H9 (cell line): ENCODE measurements at regions not wholly inside any gene's neighbourhood (a gene's known extent, or its start where the extent isn't known, plus 50 kb on each side); places are given as distances from the start of the nearest gene placed in this dataset.

Experiments used
- DNase-seq: peaks from one replicate; pipeline ENCODE4 v3.0.0-alpha.2; 2017
- H2AFZ ChIP-seq: one replicate; pipeline ENCODE4 v1.6.1; 2013; ENCODE audit warnings: mild to moderate bottlenecking, low read length, control low read depth, moderate library complexity
- H2AK5ac ChIP-seq: 2 replicates; pipeline ENCODE4 v1.6.1; 2013; ENCODE audit warnings: low read length, control low read depth, mixed read lengths; ENCODE audit not compliant: insufficient read length
- H2BK120ac ChIP-seq: one replicate; pipeline ENCODE4 v1.6.1; 2013; ENCODE audit warnings: low read depth, mild to moderate bottlenecking, low read length, control low read depth, inconsistent platforms; ENCODE audit not compliant: poor library complexity, severe bottlenecking
- H2BK12ac ChIP-seq: 2 replicates; pipeline ENCODE4 v1.6.1; 2013; ENCODE audit warnings: low read length, control low read depth, mixed read lengths, low read depth; ENCODE audit not compliant: insufficient read length
- H2BK15ac ChIP-seq: 2 replicates; pipeline ENCODE4 v1.6.1; 2013; ENCODE audit warnings: low read depth, low read length, control low read depth
- H2BK20ac ChIP-seq: one replicate; pipeline ENCODE4 v1.6.1; 2013; ENCODE audit warnings: low read depth, mild to moderate bottlenecking, low read length, control low read depth, inconsistent platforms; ENCODE audit not compliant: poor library complexity, severe bottlenecking
- H2BK5ac ChIP-seq: 2 replicates; pipeline ENCODE4 v1.6.1; 2013; ENCODE audit warnings: low read length, control low read depth, mixed read lengths; ENCODE audit not compliant: insufficient read length
- H3K14ac ChIP-seq: 2 replicates; pipeline ENCODE4 v1.6.1; 2013; ENCODE audit warnings: low read length, control low read depth; ENCODE audit not compliant: insufficient read depth
- H3K18ac ChIP-seq: 2 replicates; pipeline ENCODE4 v1.6.1; 2013; ENCODE audit warnings: low read depth, mild to moderate bottlenecking, mixed read lengths, low read length, control low read depth; ENCODE audit not compliant: insufficient read length
- H3K23ac ChIP-seq: 2 replicates; pipeline ENCODE4 v1.6.1; 2013; ENCODE audit warnings: low read length, control low read depth, mixed read lengths, low read depth; ENCODE audit not compliant: insufficient read length
- H3K23me2 ChIP-seq: 2 replicates; pipeline ENCODE4 v1.6.1; 2013; ENCODE audit warnings: low read depth, mild to moderate bottlenecking, mixed read lengths, low read length, control low read depth; ENCODE audit not compliant: insufficient read length, poor library complexity, severe bottlenecking
- H3K27ac ChIP-seq: 2 replicates; pipeline ENCODE4 v1.5.1; 2013; ENCODE audit warnings: low read length, control low read depth, mixed read lengths, low read depth; ENCODE audit not compliant: insufficient read length
- H3K27me3 ChIP-seq: 2 replicates; pipeline ENCODE4 v1.6.1; 2013; ENCODE audit warnings: low read length, control low read depth, inconsistent platforms; ENCODE audit not compliant: insufficient read depth
- H3K4ac ChIP-seq: 2 replicates; pipeline ENCODE4 v1.6.1; 2013; ENCODE audit warnings: low read depth, mild to moderate bottlenecking, control low read depth, inconsistent platforms, low read length, moderate library complexity
- H3K4me1 ChIP-seq: 2 replicates; pipeline ENCODE4 v1.6.1; 2013; ENCODE audit warnings: low read length, control low read depth, inconsistent platforms; ENCODE audit not compliant: insufficient read depth
- H3K4me2 ChIP-seq: 2 replicates; pipeline ENCODE4 v1.6.1; 2013; ENCODE audit warnings: low read length, control low read depth, mixed read lengths; ENCODE audit not compliant: insufficient read length, insufficient read depth
- H3K56ac ChIP-seq: 2 replicates; pipeline ENCODE4 v1.6.1; 2013; ENCODE audit warnings: low read depth, mild to moderate bottlenecking, mixed read lengths, low read length, control low read depth; ENCODE audit not compliant: insufficient read length
- H3K79me1 ChIP-seq: 2 replicates; pipeline ENCODE4 v1.6.1; 2013; ENCODE audit warnings: low read depth, mild to moderate bottlenecking, moderate library complexity, low read length, control low read depth, inconsistent platforms; ENCODE audit not compliant: insufficient read depth, poor library complexity, severe bottlenecking
- H3K79me2 ChIP-seq: 2 replicates; pipeline ENCODE4 v1.6.1; 2013; ENCODE audit warnings: low read length, control low read depth, inconsistent platforms; ENCODE audit not compliant: insufficient read depth
- H3K9ac ChIP-seq: 2 replicates; pipeline ENCODE4 v1.6.1; 2013; ENCODE audit warnings: low read length, control low read depth, mixed read lengths; ENCODE audit not compliant: insufficient read length; ENCODE audit errors: extremely low read depth
- H3K9me3 ChIP-seq: one replicate; pipeline ENCODE4 v1.6.1; 2013; ENCODE audit warnings: low read depth, low read length, inconsistent platforms; ENCODE audit not compliant: control insufficient read depth
- H3T11ph ChIP-seq: one replicate; pipeline ENCODE4 v1.6.1; 2013; ENCODE audit warnings: mild to moderate bottlenecking, low read length, control low read depth, inconsistent platforms
- H4K20me1 ChIP-seq: one replicate; pipeline ENCODE4 v1.6.1; 2013; ENCODE audit not compliant: control insufficient read depth, insufficient read length, insufficient read depth
- H4K5ac ChIP-seq: 2 replicates; pipeline ENCODE4 v1.6.1; 2013; ENCODE audit warnings: low read depth, mild to moderate bottlenecking, mixed read lengths, low read length, control low read depth; ENCODE audit not compliant: insufficient read length
- H4K8ac ChIP-seq: replicated peaks from 2 replicates; pipeline ENCODE4 v1.6.1; 2013; ENCODE audit warnings: low read length, control low read depth, mixed read lengths, low read depth; ENCODE audit not compliant: insufficient read length
- H4K91ac ChIP-seq: 2 replicates; pipeline ENCODE4 v1.6.1; 2013; ENCODE audit warnings: low read depth, mild to moderate bottlenecking, moderate library complexity, mixed read lengths, low read length, control low read depth; ENCODE audit not compliant: insufficient read length
- H3K27ac Mint-ChIP-seq, 3 experiments: 2 replicates in 2 of 3; 3 replicates in 1 of 3; pipeline ENCODE4 v1.8.0; 2020 to 2021; ENCODE audit warnings: mixed read lengths in 3 of 3, mild to moderate bottlenecking in 1 of 3, moderate library complexity in 1 of 3
- H3K27me3 Mint-ChIP-seq: 2 replicates; pipeline ENCODE4 v1.8.0; 2021; ENCODE audit warnings: low read depth, mild to moderate bottlenecking, moderate library complexity, mixed read lengths
- H3K36me3 Mint-ChIP-seq, 3 experiments: 2 replicates in 2 of 3; 3 replicates in 1 of 3; pipeline ENCODE4 v1.8.0; 2020 to 2021; ENCODE audit warnings: low read depth in 3 of 3, mixed read lengths in 3 of 3; ENCODE audit not compliant: insufficient read depth in 1 of 3
- H3K4me1 Mint-ChIP-seq, 2 experiments: 2 replicates each; pipeline ENCODE4 v1.8.0; 2020; ENCODE audit warnings: mixed read lengths in 2 of 2
- H3K4me3 Mint-ChIP-seq, 2 experiments: 2 replicates in 1 of 2; 3 replicates in 1 of 2; pipeline ENCODE4 v1.8.0; 2020 to 2021; ENCODE audit warnings: mild to moderate bottlenecking in 2 of 2, mixed read lengths in 2 of 2, moderate library complexity in 1 of 2
- H3K9me3 Mint-ChIP-seq, 2 experiments: 2 replicates in 1 of 2; 3 replicates in 1 of 2; pipeline ENCODE4 v1.8.0; 2020; ENCODE audit warnings: mild to moderate bottlenecking in 2 of 2, mixed read lengths in 2 of 2, moderate library complexity in 1 of 2
- WGBS: extraction: QIAGEN DNeasy Blood & Tissue Kit; methylation state at CpG from one replicate; pipeline ENCODE4 v1.1.7; 2013; ENCODE audit warnings: missing lambda C conversion rate, low lambda C conversion rate, mixed read lengths; ENCODE audit not compliant: insufficient read length; ENCODE audit errors: extremely low coverage; 5-methylcytosine and 5-hydroxymethylcytosine counted together
- TF ChIP-seq, protein P1 (sequence below): fragments of 200-600 bp; sonication (generic); conservative IDR thresholded peaks from 3 replicates; pipeline ENCODE4 v1.8.0; 2021; ENCODE audit warnings: antibody characterized with exemption, mild to moderate bottlenecking

- H3K4me3 Mint-ChIP-seq = peak overlapping the region in 1 of 2 experiments; percentile 40; a peak in 2 of 5 replicates
Measured at GRCh38 chr4:180449395-180449956, 1793.7 kb upstream of the TENM3 start.

More at GRCh38 chr4:180449395-180449956, 1793.7 kb upstream of the TENM3 start:
- Histone ChIP-seq H2AK5ac (no peak overlapping the region), H3K4me2 (no peak overlapping the region), H2BK20ac (no peak overlapping the region), H3K4ac (no peak overlapping the region), H3K23me2 (no peaks in the 10 kb centered on the region), H3K14ac (no peak overlapping the region), H2BK5ac (no peak overlapping the region), H3K56ac (no peak overlapping the region), H2BK15ac (no peak overlapping the region), H4K20me1 (no peaks in the 10 kb centered on the region), H3K27ac (no peak overlapping the region), H2BK120ac (no peak overlapping the region), H3K27me3 (no peaks in the 10 kb centered on the region), H4K8ac (no peak overlapping the region), H4K91ac (no peak overlapping the region), H2AFZ (no peak overlapping the region), H2BK12ac (no peak overlapping the region), H3K4me1 (no peaks in the 10 kb centered on the region; the same call in 1 of the 2 replicates), H4K5ac (no peak overlapping the region), H3K18ac (no peak overlapping the region), H3K23ac (no peak overlapping the region), H3K9ac (no peak overlapping the region), H3K79me1 (no peaks in the 10 kb centered on the region), H3T11ph (no peak overlapping the region), H3K79me2 (no peaks in the 10 kb centered on the region), H3K9me3 (no peaks in the 10 kb centered on the region)
- Mint-ChIP-seq H3K9me3 (no peaks in the 10 kb centered on the region), H3K27me3 (no peaks in the 10 kb centered on the region), H3K4me1 (peaks cover 3 to 15% of the 10 kb centered on the region in 2 experiments), H3K27ac (peak overlapping the region in 2 of 3 experiments; percentile 75 to 86; a peak in 1 of 7 replicates), H3K36me3 (no peaks in the 10 kb centered on the region)
- no CpG with 5 or more reads among the region's 6 CpGs for WGBS
- peak; percentile 66 for DNase-seq
- TF ChIP-seq, protein P1, sequence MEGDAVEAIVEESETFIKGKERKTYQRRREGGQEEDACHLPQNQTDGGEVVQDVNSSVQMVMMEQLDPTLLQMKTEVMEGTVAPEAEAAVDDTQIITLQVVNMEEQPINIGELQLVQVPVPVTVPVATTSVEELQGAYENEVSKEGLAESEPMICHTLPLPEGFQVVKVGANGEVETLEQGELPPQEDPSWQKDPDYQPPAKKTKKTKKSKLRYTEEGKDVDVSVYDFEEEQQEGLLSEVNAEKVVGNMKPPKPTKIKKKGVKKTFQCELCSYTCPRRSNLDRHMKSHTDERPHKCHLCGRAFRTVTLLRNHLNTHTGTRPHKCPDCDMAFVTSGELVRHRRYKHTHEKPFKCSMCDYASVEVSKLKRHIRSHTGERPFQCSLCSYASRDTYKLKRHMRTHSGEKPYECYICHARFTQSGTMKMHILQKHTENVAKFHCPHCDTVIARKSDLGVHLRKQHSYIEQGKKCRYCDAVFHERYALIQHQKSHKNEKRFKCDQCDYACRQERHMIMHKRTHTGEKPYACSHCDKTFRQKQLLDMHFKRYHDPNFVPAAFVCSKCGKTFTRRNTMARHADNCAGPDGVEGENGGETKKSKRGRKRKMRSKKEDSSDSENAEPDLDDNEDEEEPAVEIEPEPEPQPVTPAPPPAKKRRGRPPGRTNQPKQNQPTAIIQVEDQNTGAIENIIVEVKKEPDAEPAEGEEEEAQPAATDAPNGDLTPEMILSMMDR = peak; percentile 91
